ENCODE measurements at regions not wholly inside any gene's neighbourhood (a gene's known extent, or its start where the extent isn't known, plus 50 kb on each side); places are given as distances from the start of the nearest gene placed in this dataset.
"Not testable (repeated sequence)": the region's sequence is repeated elsewhere in the genome, so short reads cannot be mapped to it uniquely, and the experiment has no call there.

DNA sequence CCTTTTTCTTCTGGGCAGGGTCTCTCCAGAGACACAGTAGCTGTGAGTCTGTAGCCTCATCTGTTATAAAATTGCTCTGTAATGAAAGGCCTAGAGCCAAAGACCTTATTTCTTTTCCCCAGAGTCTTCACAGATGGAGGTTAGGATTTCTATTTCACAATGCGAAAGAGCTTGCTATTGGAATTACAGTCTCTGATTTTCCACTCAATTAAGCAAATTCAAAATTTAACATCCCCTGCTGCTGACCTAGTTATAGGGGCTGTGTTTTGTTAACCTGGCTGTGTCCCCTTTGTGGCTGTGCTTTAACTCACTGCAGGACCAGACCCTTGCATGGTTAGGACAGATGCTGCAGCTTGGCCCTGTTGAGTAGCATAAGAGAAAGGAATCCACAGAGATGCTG is 190.3 kb upstream of the NMUR2 start:
- intact Hi-C loops (cut with micrococcal nuclease; ENCODE audit: unreplicated experiment): no loop called here
- H3K4me1 Mint-ChIP-seq (ENCODE audit: low read depth, unreplicated experiment): no peaks in the 10 kb centered on the region
- H3K9me3 Mint-ChIP-seq (ENCODE audit: low read depth, unreplicated experiment): no peaks in the 10 kb centered on the region
- CTCF ChIA-PET: interaction anchor here (0.6 to 0.7 kb wide), 2 partner anchors 762 to 1514 kb away, joined by 3 to 4 read pairs; no protein-coding TSS in a partner anchor
- H3K36me3 Mint-ChIP-seq (ENCODE audit: insufficient read depth, unreplicated experiment): no peaks in the 10 kb centered on the region
- DNase-seq: no peak
- TF ChIP-seq, protein P1, sequence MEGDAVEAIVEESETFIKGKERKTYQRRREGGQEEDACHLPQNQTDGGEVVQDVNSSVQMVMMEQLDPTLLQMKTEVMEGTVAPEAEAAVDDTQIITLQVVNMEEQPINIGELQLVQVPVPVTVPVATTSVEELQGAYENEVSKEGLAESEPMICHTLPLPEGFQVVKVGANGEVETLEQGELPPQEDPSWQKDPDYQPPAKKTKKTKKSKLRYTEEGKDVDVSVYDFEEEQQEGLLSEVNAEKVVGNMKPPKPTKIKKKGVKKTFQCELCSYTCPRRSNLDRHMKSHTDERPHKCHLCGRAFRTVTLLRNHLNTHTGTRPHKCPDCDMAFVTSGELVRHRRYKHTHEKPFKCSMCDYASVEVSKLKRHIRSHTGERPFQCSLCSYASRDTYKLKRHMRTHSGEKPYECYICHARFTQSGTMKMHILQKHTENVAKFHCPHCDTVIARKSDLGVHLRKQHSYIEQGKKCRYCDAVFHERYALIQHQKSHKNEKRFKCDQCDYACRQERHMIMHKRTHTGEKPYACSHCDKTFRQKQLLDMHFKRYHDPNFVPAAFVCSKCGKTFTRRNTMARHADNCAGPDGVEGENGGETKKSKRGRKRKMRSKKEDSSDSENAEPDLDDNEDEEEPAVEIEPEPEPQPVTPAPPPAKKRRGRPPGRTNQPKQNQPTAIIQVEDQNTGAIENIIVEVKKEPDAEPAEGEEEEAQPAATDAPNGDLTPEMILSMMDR (IDR thresholded peaks at IDR 0.05; ENCODE audit: unreplicated experiment): no peak
- no TSS peak for BruUV-seq (replicated peaks)
- no peak overlapping the region for H3K27ac Mint-ChIP-seq (ENCODE audit: unreplicated experiment)
- H3K4me3 Mint-ChIP-seq (ENCODE audit: low read depth, unreplicated experiment): no peak overlapping the region
- H3K27me3 Mint-ChIP-seq (ENCODE audit: unreplicated experiment): no peaks in the 10 kb centered on the region

DNA sequence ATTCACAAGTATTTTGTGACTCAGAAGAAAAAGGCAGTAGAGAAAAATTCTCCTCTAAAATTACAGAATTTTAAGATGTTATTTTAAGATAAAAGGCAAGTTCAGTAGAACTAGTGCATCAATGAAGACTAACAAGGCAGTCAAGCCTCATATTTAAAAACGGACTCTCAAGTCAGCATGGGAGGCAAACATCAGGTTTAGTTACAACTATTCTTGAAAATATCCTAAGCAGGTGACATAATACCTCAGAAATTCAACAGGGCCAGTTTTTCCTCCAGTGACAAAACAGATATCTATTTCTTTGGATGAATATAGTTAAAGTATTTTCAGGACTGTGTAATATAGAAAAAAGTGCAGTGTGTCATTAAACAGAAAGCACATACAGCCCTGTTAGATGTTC is 194.0 kb upstream of the NMUR2 start:
- DNase-seq: no peak
- no peak overlapping the region for H3K27ac Mint-ChIP-seq (ENCODE audit: unreplicated experiment)
- intact Hi-C loops (cut with micrococcal nuclease; ENCODE audit: unreplicated experiment): no loop called here
- CTCF ChIA-PET: no interaction called here
- H3K4me3 Mint-ChIP-seq (ENCODE audit: low read depth, unreplicated experiment): no peak overlapping the region
- H3K27me3 Mint-ChIP-seq (ENCODE audit: unreplicated experiment): no peaks in the 10 kb centered on the region
- no TSS peak for BruUV-seq (replicated peaks)
- TF ChIP-seq, protein P1 (IDR thresholded peaks at IDR 0.05; ENCODE audit: unreplicated experiment): no peak
- no peaks in the 10 kb centered on the region for H3K36me3 Mint-ChIP-seq (ENCODE audit: insufficient read depth, unreplicated experiment)
- no peaks in the 10 kb centered on the region for H3K9me3 Mint-ChIP-seq (ENCODE audit: low read depth, unreplicated experiment)
- no peaks in the 10 kb centered on the region for H3K4me1 Mint-ChIP-seq (ENCODE audit: low read depth, unreplicated experiment)

- Mint-ChIP-seq H3K4me1 (ENCODE audit: low read depth, unreplicated experiment) (no peaks in the 10 kb centered on the region), H3K36me3 (ENCODE audit: insufficient read depth, unreplicated experiment) (no peaks in the 10 kb centered on the region), H3K27ac (ENCODE audit: unreplicated experiment) (no peak overlapping the region), H3K27me3 (ENCODE audit: unreplicated experiment) (no peaks in the 10 kb centered on the region), H3K4me3 (ENCODE audit: low read depth, unreplicated experiment) (no peak overlapping the region), H3K9me3 (ENCODE audit: low read depth, unreplicated experiment) (no peaks in the 10 kb centered on the region)
- DNase-seq: no peak
- CTCF ChIA-PET: no interaction called here
- TF ChIP-seq, protein P1 (IDR thresholded peaks at IDR 0.05; ENCODE audit: unreplicated experiment): no peak
- intact Hi-C loops (cut with micrococcal nuclease; ENCODE audit: unreplicated experiment): no loop called here
- no TSS peak for BruUV-seq (replicated peaks)
Observed at GRCh38 chr5:152601806-152602732, 197.0 kb upstream of the NMUR2 start.

GRCh38 chr5:152606050-152606449 is 201.0 kb upstream of the NMUR2 start:
- H3K4me3 Mint-ChIP-seq (ENCODE audit: low read depth, unreplicated experiment); intact Hi-C loops (cut with micrococcal nuclease; ENCODE audit: unreplicated experiment): not testable (repeated sequence)

More at GRCh38 chr5:152606050-152606449, 201.0 kb upstream of the NMUR2 start:
- peaks cover 13% of the 10 kb centered on the region for H3K27me3 Mint-ChIP-seq (ENCODE audit: unreplicated experiment)
- CTCF ChIA-PET; H3K4me1 Mint-ChIP-seq (ENCODE audit: low read depth, unreplicated experiment); H3K27ac Mint-ChIP-seq (ENCODE audit: unreplicated experiment); BruUV-seq (replicated peaks); H3K36me3 Mint-ChIP-seq (ENCODE audit: insufficient read depth, unreplicated experiment); H3K9me3 Mint-ChIP-seq (ENCODE audit: low read depth, unreplicated experiment); DNase-seq: not testable (repeated sequence)

Data from Calu3 (cell line).